Mammary epithelial cell (primary cell): ENCODE measurements at regions not wholly inside any gene's neighbourhood (a gene's known extent, or its start where the extent isn't known, plus 50 kb on each side); places are given as distances from the start of the nearest gene placed in this dataset.
"Not testable (repeated sequence)": the region's sequence is repeated elsewhere in the genome, so short reads cannot be mapped to it uniquely, and the experiment has no call there.

Experiments
- EZH2 ChIP-seq: IDR thresholded peaks from 2 replicates; pipeline ENCODE4 v1.6.1; 2012; ENCODE audit warnings: low read length, inconsistent platforms, borderline replicate concordance
- TF ChIP-seq, protein P1 (sequence below), 2 donors: IDR thresholded peaks in 1 of 2; conservative IDR thresholded peaks in 1 of 2; 2 replicates each; pipeline ENCODE4 v1.5.1; 2011 to 2012; ENCODE audit warnings: inconsistent platforms in 2 of 2, low read length in 2 of 2, mild to moderate bottlenecking in 2 of 2, control low read depth in 1 of 2, low read depth in 1 of 2; ENCODE audit not compliant: insufficient read depth in 1 of 2; ENCODE audit errors: extremely low read depth in 1 of 2

DNA sequence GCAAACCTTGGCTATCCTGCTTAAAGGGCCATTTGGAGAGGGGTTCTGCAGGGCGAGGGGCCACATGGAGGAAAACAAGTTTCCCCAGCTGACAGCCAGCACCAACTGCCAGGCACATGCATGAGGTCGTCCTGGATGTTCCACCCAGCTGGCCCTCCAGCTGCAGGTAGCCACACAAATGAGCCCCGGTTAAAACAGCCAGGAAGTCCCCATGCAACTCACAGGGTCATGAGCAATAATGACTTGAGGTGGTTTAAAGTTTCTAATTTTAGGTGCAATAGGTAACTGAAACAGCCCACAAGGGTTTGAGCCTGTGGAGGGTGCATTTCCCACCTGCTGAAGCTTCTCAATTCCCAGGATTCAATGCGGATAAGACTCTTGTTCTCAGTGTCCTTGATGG lies 160.8 kb upstream of the CCZ1B start:
- TF ChIP-seq, protein P1, sequence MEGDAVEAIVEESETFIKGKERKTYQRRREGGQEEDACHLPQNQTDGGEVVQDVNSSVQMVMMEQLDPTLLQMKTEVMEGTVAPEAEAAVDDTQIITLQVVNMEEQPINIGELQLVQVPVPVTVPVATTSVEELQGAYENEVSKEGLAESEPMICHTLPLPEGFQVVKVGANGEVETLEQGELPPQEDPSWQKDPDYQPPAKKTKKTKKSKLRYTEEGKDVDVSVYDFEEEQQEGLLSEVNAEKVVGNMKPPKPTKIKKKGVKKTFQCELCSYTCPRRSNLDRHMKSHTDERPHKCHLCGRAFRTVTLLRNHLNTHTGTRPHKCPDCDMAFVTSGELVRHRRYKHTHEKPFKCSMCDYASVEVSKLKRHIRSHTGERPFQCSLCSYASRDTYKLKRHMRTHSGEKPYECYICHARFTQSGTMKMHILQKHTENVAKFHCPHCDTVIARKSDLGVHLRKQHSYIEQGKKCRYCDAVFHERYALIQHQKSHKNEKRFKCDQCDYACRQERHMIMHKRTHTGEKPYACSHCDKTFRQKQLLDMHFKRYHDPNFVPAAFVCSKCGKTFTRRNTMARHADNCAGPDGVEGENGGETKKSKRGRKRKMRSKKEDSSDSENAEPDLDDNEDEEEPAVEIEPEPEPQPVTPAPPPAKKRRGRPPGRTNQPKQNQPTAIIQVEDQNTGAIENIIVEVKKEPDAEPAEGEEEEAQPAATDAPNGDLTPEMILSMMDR (conservative IDR thresholded peaks at IDR 0.05 in 1 of 2, IDR thresholded peaks at IDR 0.05 in 1 of 2; ENCODE audit: extremely low read depth in 1 of 2, insufficient read depth in 1 of 2, low read depth in 1 of 2, low read length in 2 of 2) = not testable (repeated sequence)
- not testable (repeated sequence) for TF ChIP-seq EZH2
